Natural killer cell treated with Interleukin-12 subunit alpha and Interleukin-12 subunit beta and Interleukin-15 and Interleukin-18, amount 100 ng/mL, for 72 hours (primary cell): ENCODE measurements at regions not wholly inside any gene's neighbourhood (a gene's known extent, or its start where the extent isn't known, plus 50 kb on each side); places are given as distances from the start of the nearest gene placed in this dataset.

Experiments
- ATAC-seq, 2 donors: fragments of 150-1000 bp; cut with Tn5 transposase in 1 of 2; sonication (Bioruptor Pico), chemical (Tn5 transposase) in 1 of 2; 2 replicates each; pipeline ENCODE4 v1.10.0; 2021
- DNase-seq: peaks from one replicate; pipeline ENCODE4 v3.0.0; 2022; ENCODE audit warnings: low spot score
- H3K27ac Mint-ChIP-seq, 2 donors: 1 replicate in 1 of 2; 2 replicates in 1 of 2; pipeline ENCODE4 v1.8.0; 2022; ENCODE audit warnings: mixed read lengths in 2 of 2, mild to moderate bottlenecking in 1 of 2, moderate library complexity in 1 of 2
- H3K27me3 Mint-ChIP-seq, 2 donors: 1 replicate in 1 of 2; 2 replicates in 1 of 2; pipeline ENCODE4 v1.8.0; 2022; ENCODE audit warnings: mixed read lengths in 2 of 2
- H3K36me3 Mint-ChIP-seq: one replicate; pipeline ENCODE4 v1.8.0; 2022; ENCODE audit warnings: mixed read lengths
- H3K4me1 Mint-ChIP-seq, 2 donors: 1 replicate in 1 of 2; 2 replicates in 1 of 2; pipeline ENCODE4 v1.8.0; 2022; ENCODE audit warnings: low read depth in 2 of 2, mixed read lengths in 2 of 2, mild to moderate bottlenecking in 1 of 2
- H3K4me3 Mint-ChIP-seq: one replicate; pipeline ENCODE4 v1.8.0; 2022; ENCODE audit warnings: mixed read lengths
- H3K9me3 Mint-ChIP-seq: 2 replicates; pipeline ENCODE4 v1.8.0; 2022; ENCODE audit warnings: mixed read lengths

GRCh38 chr15:38614621-38615020 is 50.0 kb upstream of the RASGRP1 start:
- Mint-ChIP-seq H3K36me3 (peaks cover 11% of the 10 kb centered on the region), H3K27me3 (no peaks in the 10 kb centered on the region), H3K4me1 (peaks cover 51 to 72% of the 10 kb centered on the region in 2 donors), H3K4me3 (no peak overlapping the region), H3K9me3 (peaks cover 4% of the 10 kb centered on the region), H3K27ac (peak overlapping the region; percentile 92)
- DNase-seq (no peak), ATAC-seq (no peak)

GRCh38 chr15:38617831-38618230 is 53.2 kb upstream of the RASGRP1 start:
- DNase-seq (no peak), ATAC-seq (no peak)
- Mint-ChIP-seq H3K27ac (peak overlapping the region in 1 of 2 donors; percentile 92), H3K9me3 (peaks cover 4% of the 10 kb centered on the region), H3K36me3 (peaks cover 11% of the 10 kb centered on the region), H3K4me3 (no peak overlapping the region), H3K27me3 (no peaks in the 10 kb centered on the region), H3K4me1 (peaks cover 49 to 74% of the 10 kb centered on the region in 2 donors)

GRCh38 chr15:38618242-38618955 is 53.8 kb upstream of the RASGRP1 start:
- H3K9me3 Mint-ChIP-seq: peaks cover 1% of the 10 kb centered on the region
- H3K27me3 Mint-ChIP-seq: no peaks in the 10 kb centered on the region
- peaks cover 6% of the 10 kb centered on the region for H3K36me3 Mint-ChIP-seq
- H3K4me3 Mint-ChIP-seq: no peak overlapping the region
- no peak for ATAC-seq
- H3K27ac Mint-ChIP-seq: peak overlapping the region; percentile 20 to 92
- DNase-seq: no peak
- H3K4me1 Mint-ChIP-seq: peaks cover 49 to 73% of the 10 kb centered on the region in 2 donors

GRCh38 chr15:38620098-38620497 is 55.5 kb upstream of the RASGRP1 start:
- DNase-seq (no peak), ATAC-seq (no peak)
- H3K27me3 Mint-ChIP-seq: no peaks in the 10 kb centered on the region
- H3K4me1 Mint-ChIP-seq: peaks cover 51 to 76% of the 10 kb centered on the region in 2 donors
- H3K27ac Mint-ChIP-seq: peak overlapping the region; percentile 95 to 98
- no peak overlapping the region for H3K4me3 Mint-ChIP-seq
- H3K9me3 Mint-ChIP-seq: no peaks in the 10 kb centered on the region
- peaks cover 4% of the 10 kb centered on the region for H3K36me3 Mint-ChIP-seq

- DNase-seq: no peak
- H3K4me1 Mint-ChIP-seq: peaks cover 58 to 75% of the 10 kb centered on the region in 2 donors
- no peaks in the 10 kb centered on the region for H3K27me3 Mint-ChIP-seq
- peak overlapping the region; percentile 95 to 98 for H3K27ac Mint-ChIP-seq
- H3K36me3 Mint-ChIP-seq: peaks cover 4% of the 10 kb centered on the region
- no peak for ATAC-seq
- peak overlapping the region; percentile 1 for H3K4me3 Mint-ChIP-seq
- H3K9me3 Mint-ChIP-seq: no peaks in the 10 kb centered on the region
Observed at GRCh38 chr15:38620851-38621594, 56.4 kb upstream of the RASGRP1 start.

- H3K27me3 Mint-ChIP-seq: no peaks in the 10 kb centered on the region
- peak overlapping the region; percentile 81 for H3K4me3 Mint-ChIP-seq
- no peak for DNase-seq
- peaks cover 4% of the 10 kb centered on the region for H3K36me3 Mint-ChIP-seq
- peaks cover 66 to 87% of the 10 kb centered on the region in 2 donors for H3K4me1 Mint-ChIP-seq
- no peaks in the 10 kb centered on the region for H3K9me3 Mint-ChIP-seq
- H3K27ac Mint-ChIP-seq: peak overlapping the region; percentile 95 to 98
- ATAC-seq: no peak
Observed at GRCh38 chr15:38622304-38622703, 57.7 kb upstream of the RASGRP1 start.

- peaks cover 4% of the 10 kb centered on the region for H3K36me3 Mint-ChIP-seq
- DNase-seq (peak; percentile 80), ATAC-seq (peak; percentile 79 to 92)
- peaks cover 66 to 87% of the 10 kb centered on the region in 2 donors for H3K4me1 Mint-ChIP-seq
- peak overlapping the region; percentile 95 to 98 for H3K27ac Mint-ChIP-seq
- no peaks in the 10 kb centered on the region for H3K9me3 Mint-ChIP-seq
- no peaks in the 10 kb centered on the region for H3K27me3 Mint-ChIP-seq
- H3K4me3 Mint-ChIP-seq: peak overlapping the region; percentile 81
Observed at GRCh38 chr15:38622908-38623307, 58.3 kb upstream of the RASGRP1 start.

- Mint-ChIP-seq H3K4me3 (peak overlapping the region; percentile 40), H3K36me3 (peaks cover 3% of the 10 kb centered on the region), H3K9me3 (no peaks in the 10 kb centered on the region), H3K27me3 (no peaks in the 10 kb centered on the region), H3K4me1 (peaks cover 60 to 85% of the 10 kb centered on the region in 2 donors), H3K27ac (peak overlapping the region; percentile 95 to 98)
- no peak for DNase-seq
- ATAC-seq: no peak
Observed at GRCh38 chr15:38623744-38624143, 59.1 kb upstream of the RASGRP1 start.

GRCh38 chr15:38624244-38625205 is 59.9 kb upstream of the RASGRP1 start:
- H3K36me3 Mint-ChIP-seq: no peaks in the 10 kb centered on the region
- H3K4me3 Mint-ChIP-seq: peak overlapping the region; percentile 47
- peaks cover 60 to 86% of the 10 kb centered on the region in 2 donors for H3K4me1 Mint-ChIP-seq
- H3K27me3 Mint-ChIP-seq: no peaks in the 10 kb centered on the region
- peak; percentile 64 for DNase-seq
- ATAC-seq: peak; percentile 14 to 82
- H3K9me3 Mint-ChIP-seq: peaks cover 2% of the 10 kb centered on the region
- peak overlapping the region; percentile 95 to 98 for H3K27ac Mint-ChIP-seq

GRCh38 chr15:38625886-38626285 is 61.3 kb upstream of the RASGRP1 start:
- H3K4me1 Mint-ChIP-seq: peaks cover 56 to 80% of the 10 kb centered on the region in 2 donors

GRCh38 chr15:38626443-38627050 is 61.9 kb upstream of the RASGRP1 start:
- no peaks in the 10 kb centered on the region for H3K36me3 Mint-ChIP-seq
- no peak for DNase-seq
- no peak for ATAC-seq
- peaks cover 3% of the 10 kb centered on the region for H3K9me3 Mint-ChIP-seq
- H3K27me3 Mint-ChIP-seq: no peaks in the 10 kb centered on the region
- peaks cover 56 to 80% of the 10 kb centered on the region in 2 donors for H3K4me1 Mint-ChIP-seq
- H3K4me3 Mint-ChIP-seq: peak overlapping the region; percentile 54
- H3K27ac Mint-ChIP-seq: peak overlapping the region; percentile 95 to 98

More at GRCh38 chr15:38625886-38626285, 61.3 kb upstream of the RASGRP1 start:
- peaks cover 3% of the 10 kb centered on the region for H3K9me3 Mint-ChIP-seq
- ATAC-seq (no peak), DNase-seq (no peak)
- no peaks in the 10 kb centered on the region for H3K36me3 Mint-ChIP-seq
- peak overlapping the region; percentile 54 for H3K4me3 Mint-ChIP-seq
- peak overlapping the region; percentile 95 to 98 for H3K27ac Mint-ChIP-seq
- no peaks in the 10 kb centered on the region for H3K27me3 Mint-ChIP-seq

GRCh38 chr15:38627689-38628277 is 63.2 kb upstream of the RASGRP1 start:
- Mint-ChIP-seq H3K27me3 (no peaks in the 10 kb centered on the region), H3K36me3 (no peaks in the 10 kb centered on the region), H3K4me1 (peaks cover 46 to 76% of the 10 kb centered on the region in 2 donors), H3K4me3 (no peak overlapping the region), H3K27ac (peak overlapping the region in 1 of 2 donors; percentile 98), H3K9me3 (peaks cover 3% of the 10 kb centered on the region)
- ATAC-seq (no peak), DNase-seq (no peak)
